Mammary epithelial cell (primary cell): ENCODE measurements at regions not wholly inside any gene's neighbourhood (a gene's known extent, or its start where the extent isn't known, plus 50 kb on each side); places are given as distances from the start of the nearest gene placed in this dataset.

Experiments used
- CTCF ChIP-seq, 2 donors: IDR thresholded peaks in 1 of 2; conservative IDR thresholded peaks in 1 of 2; 2 replicates each; pipeline ENCODE4 v1.5.1; 2011 to 2012; ENCODE audit warnings: inconsistent platforms in 2 of 2, low read length in 2 of 2, mild to moderate bottlenecking in 2 of 2, control low read depth in 1 of 2, low read depth in 1 of 2; ENCODE audit not compliant: insufficient read depth in 1 of 2; ENCODE audit errors: extremely low read depth in 1 of 2
- EZH2 ChIP-seq: IDR thresholded peaks from 2 replicates; pipeline ENCODE4 v1.6.1; 2012; ENCODE audit warnings: low read length, inconsistent platforms, borderline replicate concordance

GRCh38 chr12:75831402-75831801, 200.2 kb downstream of the PHLDA1 start:
- no peak for TF ChIP-seq CTCF (conservative IDR thresholded peaks at IDR 0.05 in 1 of 2, IDR thresholded peaks at IDR 0.05 in 1 of 2; ENCODE audit: extremely low read depth in 1 of 2, insufficient read depth in 1 of 2, low read depth in 1 of 2, low read length in 2 of 2)
- no peak for TF ChIP-seq EZH2
